ENCODE measurements at regions not wholly inside any gene's neighbourhood (a gene's known extent, or its start where the extent isn't known, plus 50 kb on each side); places are given as distances from the start of the nearest gene placed in this dataset.
"Not testable (repeated sequence)": the region's sequence is repeated elsewhere in the genome, so short reads cannot be mapped to it uniquely, and the experiment has no call there.

DNA sequence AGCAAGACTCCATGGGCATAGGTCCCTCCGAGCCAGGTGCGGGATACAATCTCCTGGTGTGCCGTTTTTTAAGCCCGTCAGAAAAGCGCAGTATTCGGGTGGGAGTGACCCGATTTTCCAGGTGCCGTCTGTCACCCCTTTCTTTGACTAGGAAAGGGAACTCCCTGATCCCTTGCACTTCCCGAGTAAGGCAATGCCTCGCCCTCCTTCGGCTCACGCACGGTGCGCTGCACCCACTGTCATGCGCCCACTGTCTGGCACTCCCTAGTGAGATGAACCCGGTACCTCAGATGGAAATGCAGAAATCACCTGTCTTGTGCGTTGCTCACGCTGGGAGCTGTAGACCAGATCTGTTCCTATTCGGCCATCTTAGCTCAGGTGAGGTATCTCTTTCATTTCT is 344.1 kb upstream of the ZNF32 start:
- not testable (repeated sequence) for DNase-seq

DNA sequence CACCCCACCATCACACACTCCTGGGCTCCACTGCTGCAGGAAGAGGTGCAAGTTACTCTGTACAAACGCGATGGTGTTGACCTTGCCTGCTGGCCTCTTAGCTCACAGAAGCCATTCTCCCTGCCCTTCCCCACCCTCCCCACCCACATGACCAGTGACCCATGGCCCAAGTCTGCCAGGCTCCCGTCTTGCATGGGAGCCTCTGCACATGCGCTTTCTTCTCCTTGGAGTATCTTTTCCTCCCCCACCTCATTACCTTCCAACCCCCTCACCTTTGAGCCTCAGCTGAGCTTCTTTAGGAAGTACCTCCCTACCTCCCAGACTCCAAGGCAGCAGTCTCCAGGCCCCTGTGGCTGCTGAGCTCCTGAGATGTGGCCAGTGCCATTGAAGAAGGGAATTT is 337.7 kb upstream of the ZNF32 start:
- DNase-seq, result no peak

DNA sequence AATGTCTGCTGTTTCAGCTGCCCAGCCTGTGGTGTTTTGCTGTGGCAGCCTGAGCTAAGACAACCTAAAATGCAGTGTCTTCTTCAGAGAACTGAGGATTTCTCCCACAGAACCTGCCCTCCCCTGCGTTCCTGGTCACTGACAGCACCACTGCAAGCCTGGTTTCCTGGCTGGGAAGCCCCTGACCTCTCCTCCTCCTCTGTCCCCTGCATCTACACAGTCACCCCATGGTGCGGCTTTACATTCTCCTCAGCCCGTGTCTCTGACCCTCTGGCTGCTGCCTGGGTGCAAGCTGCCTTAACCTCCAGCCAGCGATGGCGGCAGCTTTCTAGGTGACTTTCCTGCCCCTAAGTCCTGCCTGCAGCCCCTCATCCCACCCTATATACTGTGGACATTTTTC is 337.3 kb upstream of the ZNF32 start:
- DNase-seq, result no peak

DNA sequence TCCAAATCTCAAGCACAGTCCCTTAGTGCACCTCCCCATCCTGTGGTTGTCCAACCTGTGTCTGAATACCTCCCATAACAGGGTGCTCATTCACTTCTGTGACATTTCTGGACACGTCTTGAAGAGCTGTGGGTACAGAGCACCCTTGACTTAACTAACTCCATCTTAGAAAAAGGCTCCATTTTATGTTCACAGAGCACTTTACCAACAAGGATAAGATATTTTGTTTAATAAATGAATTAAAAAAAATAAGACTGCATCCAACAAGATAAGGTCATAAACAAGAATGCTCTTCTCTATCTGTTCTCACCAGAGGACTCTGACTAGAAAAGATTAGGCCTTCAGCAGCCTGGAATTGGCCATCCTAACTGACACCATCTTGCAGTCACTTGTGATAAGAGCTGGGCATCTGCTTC is 335.2 kb upstream of the ZNF32 start:
- no peak for DNase-seq

DNA sequence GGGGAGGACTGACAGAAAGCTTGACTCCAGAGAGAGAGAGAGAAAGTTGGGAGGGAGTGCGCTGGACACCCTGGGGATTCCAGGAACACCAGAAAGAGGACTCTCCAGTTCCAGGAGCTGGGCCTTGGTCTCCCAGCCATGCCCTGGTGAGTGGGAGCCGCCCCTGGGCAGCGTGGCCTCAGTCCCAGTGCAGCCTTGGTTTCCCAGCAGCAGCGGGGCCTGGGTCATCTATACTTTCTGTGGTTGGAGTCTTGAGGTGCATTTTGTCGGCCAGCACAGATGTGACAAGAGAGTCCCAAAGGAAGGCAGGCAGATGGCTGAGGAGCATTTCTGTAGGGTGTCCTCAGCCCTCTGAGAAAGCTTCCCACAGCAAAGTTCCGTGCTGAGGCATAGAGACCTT is 334.7 kb upstream of the ZNF32 start:
- DNase-seq, result no peak

DNA sequence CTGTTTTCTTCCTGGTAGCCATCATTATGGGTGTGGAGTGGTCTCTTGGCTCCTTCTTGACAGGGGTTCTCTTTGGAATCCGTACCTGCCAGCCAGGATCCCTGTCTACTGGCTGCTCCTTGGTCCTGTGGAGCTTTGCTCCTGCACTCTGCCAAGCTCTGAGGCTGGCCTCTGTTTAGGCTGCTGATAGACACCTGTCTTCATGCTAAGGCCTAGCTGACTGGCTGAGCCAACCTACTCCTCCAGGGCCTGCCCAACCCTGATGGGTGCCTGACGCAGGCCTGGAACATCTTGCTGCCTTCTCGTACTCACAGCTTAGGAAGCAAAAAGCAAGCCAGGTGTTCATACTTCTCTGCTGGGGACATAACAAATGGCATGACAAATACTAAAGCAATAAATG is 333.6 kb upstream of the ZNF32 start:
- no peak for DNase-seq

DNA sequence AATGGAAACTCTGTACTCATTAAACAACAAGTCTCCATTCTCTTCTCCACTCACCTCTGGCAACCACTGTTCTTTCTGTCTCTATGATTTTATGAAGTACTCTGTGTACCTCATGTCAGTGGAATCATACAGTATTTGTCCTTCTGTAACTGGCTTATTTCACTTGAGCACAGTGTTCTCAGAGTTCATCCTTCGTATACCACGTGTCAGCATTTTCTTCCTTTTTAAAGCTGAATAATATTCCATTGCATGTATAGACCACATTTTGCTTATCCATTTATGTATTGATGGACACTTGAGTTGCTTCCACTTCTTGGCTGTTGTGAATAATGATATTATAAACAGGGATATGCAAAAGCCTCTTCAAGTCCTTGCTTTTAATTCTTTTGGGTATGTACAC is 333.0 kb upstream of the ZNF32 start:
- no peak for DNase-seq

DNA sequence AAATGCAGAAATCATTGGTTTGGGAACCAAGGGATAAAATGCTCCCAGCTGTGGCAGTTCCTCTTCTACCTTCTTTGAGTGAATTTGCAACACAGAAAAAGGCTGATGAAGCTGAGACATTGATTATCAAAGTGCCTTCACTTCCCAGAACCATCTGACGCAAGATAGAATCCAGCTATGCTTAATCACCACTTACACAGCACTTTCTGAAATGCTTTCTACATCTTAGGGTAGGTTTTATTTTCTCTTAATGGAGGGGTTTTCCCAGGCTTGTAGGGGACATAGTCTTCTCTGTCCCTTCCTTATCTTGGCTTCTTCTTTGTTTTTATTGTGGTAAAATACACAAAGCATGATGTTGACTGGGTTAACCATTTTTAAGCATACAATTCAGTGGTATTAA is 332.6 kb upstream of the ZNF32 start:
- DNase-seq, result no peak

DNA sequence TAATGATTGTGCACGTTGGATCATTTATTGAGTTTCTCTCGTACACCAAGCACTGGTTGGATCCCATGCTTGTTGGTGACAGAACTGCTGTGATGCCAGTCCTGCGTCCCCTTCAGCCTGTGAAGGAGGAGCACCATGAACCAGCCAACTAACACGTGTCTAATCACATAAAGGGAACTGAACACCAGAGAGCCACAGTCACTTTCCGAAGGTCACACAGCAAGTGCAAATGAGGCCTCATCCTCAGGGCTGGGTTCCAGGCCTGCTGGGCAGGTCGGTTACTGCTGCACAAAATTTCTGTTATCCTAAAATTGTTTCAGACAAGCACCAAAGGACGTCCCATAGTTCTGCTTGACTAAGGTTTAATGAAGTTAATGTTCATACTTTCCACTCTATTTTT is 332.0 kb upstream of the ZNF32 start:
- no peak for DNase-seq

DNA sequence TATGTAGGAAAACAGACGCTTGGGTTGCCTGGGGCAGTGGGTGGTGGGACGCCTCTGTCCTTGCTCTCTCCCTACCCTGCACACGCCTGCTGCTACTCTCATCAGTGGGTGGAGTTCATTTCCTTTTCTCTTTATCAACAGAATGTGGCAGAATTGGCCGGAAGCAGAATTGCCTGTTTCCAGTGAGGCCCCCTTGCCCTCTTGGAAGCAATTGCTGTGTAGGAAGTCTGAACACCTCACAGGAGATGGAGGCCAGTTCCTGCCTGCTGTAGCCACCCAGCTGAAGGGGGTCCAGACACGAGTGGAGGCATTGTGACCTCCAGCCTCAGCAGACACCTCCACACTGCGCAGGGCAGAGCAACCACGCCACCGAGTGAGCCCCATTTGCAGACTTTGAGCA is 331.6 kb upstream of the ZNF32 start:
- DNase-seq, result no peak

DNA sequence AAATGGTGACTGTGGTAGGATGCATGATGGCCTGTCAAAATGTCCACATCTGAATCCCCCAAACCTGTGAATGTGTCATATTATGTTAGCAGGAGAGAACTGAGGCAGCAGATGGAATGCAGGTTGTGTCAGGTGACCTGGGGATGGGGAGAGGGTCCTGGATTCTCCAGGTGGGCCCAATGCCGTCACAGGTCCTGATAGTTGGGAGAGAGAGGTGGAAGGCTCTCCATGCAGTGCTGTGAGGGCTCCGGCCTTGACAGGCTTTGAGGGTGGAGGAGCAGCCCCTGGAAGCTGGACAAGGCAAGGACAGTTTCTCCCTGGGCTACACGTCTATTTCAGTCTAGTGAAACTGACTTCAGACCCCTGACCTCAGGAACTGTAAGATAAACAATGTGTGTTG is 330.9 kb upstream of the ZNF32 start:
- no peak for DNase-seq

DNA sequence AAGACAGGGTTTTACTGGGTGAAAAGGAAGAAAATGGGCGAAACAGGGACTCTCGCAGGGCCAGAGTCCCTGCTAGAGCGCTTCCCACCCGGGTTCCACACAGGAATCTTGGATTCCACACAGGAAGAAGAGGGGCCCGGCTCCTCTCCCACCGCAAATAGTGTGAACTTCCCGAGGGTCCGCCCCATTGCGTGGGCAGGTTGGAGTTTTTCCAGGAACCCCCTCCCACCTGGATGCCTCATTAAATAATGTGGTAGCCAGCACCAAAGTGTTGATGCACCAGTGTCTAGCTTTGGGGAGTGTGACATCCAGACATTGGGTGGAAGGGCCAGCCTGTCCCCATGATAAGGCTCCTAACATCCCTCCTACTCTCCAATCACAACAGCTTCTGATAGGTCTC is 330.3 kb upstream of the ZNF32 start:
- no peak for DNase-seq

DNA sequence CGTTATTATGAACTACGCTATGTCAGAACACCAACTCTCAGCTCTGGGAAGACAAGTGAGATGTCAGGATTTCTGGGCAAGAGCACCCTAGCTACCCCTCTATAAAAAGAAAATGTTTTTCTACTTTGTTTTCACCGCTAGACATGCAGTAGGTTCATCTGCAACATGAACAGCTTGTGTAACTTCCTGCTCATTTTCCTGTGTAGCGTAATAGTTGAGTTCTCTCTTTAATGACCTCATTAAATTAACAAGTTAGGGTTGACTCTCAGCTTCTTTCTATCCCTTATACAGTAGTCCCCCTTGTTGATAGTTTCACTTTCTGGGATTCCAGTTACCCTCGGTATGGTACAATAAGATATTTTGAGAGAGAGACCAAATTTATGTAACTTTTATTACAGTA is 329.4 kb upstream of the ZNF32 start:
- DNase-seq, result no peak

DNA sequence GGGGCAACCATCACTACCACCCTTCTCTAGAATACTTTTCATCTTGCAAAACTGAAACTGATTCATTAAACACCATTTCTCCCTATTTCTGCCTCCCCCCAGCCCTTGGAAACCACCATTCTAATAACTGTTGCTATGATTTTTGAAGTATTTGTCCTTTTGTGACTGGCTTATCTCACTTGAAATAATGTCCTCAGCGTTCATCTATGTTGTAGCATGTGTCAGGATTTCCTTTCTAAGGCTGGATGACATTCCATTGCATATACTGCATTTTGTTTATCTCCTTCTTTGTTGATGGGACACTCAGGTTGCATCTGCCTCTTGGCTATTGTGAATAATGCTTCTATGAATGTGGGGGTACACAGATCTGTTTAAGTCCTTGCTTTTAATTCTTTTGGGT is 327.6 kb upstream of the ZNF32 start:
- DNase-seq, result no peak

DNA sequence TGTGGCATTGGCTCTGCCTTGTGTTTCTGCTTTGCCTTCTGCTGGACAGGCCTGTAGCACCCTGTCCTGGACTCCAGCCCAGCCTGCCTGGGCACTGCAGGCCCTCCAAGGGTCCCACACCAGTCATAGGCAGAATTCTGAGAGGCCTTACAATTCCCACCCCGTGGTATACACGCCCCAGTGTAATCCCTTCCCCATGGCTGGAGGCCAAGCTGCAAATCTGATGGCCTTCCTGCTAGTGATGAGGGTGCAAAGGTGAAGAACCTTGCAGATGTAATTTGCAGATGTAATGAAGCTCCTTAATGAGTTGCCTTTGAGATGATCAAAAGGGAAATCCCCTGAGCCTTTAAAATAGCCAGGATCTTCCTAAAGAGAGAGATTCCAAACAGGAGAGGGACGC is 325.1 kb upstream of the ZNF32 start:
- no peak for DNase-seq

DNA sequence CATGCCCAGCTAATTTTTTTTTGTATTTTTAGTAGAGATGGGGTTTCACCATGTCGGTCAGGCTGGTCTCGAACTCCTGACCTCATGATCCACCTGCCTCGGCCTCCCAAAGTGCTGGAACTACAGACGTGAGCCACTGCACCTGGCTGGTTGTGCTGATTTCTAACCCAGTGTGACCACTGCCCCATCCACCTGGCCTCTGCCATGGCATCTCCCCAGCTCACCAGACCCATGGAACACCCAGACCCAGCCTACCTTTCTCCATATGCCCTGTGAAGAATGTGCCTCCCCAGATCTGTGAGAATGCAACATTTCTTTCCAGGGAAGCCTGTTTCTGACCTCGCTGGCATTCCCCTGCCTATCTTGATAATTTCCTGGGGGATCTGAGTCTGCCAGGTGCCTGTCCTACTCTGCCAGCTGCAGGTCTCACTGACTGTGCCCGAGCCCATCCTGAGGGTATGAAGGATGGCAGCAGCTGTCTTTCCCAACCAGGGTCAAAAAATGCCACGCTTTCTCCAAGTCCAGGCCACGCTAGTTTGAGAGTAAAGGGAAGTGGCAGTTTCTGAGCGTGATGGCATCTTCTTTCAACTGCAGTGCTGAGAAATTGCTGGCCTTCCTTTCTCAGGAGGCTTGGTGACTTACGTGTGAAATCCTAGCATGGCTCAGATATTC is 324.4 kb upstream of the ZNF32 start:
- DNase-seq, result no peak

DNA sequence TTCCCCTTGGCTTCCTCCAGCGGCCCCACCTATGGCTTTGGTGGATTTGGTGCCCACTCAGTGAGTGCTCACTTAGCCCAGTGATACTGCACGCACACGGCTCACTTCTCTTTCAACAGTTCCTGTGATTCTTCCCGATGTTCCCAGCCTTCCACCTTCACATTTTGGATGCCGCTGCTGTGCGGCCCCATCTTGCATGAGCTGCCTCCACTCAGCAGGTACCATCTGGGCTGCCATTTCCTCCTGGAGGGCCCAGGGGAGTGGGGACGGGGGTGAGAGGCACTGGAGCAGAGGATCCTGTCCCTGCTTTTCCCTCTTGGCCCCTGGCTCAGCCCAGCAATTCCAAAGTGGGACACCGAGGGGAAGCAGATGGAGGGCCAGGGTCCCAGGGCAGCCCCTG is 323.3 kb upstream of the ZNF32 start:
- DNase-seq, result no peak

DNA sequence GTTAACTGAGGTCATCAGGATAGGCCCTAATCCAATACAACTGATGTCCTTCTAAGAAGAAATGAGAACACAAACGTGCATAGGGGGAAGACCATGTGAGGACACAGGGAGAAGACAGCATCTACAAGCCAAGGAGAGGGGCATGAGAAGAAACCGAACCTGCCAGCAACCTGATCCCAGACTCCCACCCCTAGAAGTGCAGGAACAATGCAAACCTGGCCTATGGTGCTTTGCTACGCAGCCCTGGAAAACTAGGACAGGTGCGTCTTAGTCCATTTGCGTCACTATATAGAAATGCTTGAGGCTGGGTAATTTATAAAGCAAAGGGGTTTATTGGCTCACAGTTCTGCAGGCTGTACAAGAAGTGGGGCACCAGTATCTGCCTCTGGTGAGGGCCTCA is 322.6 kb upstream of the ZNF32 start:
- DNase-seq, result no peak

DNA sequence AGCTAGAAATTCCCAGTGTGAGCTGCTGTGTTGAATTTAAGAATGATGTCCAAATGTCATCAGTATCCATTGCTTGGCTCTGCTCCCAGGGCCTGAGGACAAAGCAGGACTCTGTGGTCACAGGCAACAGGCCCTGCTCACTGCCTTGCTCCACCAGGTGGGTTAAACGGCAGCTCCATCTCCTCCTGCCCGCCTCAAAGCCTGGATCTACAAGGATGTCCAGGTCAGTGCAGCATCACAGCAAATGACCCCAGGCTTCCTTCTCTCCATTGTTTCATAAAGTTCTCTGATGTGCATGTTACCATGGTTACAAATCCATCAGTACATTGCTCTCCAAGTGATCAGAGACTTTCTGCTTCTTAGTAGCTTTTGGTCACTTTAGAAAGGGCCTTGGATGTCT is 322.0 kb upstream of the ZNF32 start:
- no peak for DNase-seq

DNA sequence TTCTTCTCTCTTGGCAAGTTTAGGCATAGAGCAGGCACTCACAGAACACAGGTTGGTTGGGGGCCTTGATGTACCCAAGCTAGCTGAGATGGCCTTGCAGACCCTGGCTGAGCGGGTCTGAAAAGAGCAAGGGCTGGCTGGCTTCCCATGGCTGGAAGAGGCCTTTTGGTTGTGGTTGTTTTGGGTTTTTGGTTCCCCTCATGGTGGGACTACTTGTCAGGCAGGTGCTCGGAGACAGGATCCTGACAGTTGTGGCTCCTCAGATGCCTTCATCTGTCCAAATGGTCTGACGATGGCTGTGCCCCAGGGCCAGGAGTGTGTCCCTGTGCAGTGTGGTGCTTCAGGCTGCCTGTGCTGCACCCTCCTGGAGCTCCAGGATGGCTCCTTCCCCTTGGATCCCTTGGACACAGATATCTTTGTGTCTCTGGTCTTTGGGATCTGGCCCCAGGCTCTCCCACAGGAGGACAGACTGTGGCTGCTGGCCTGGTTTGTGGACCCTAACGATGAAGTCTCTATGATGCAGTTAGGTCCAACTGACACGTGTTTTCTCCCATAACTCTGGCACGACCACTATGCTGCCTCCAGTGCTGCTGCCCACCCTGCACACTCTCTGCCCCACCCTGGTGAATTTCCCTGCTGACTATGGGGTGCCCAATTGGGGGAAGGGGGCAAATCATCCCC is 321.5 kb upstream of the ZNF32 start:
- DNase-seq, result no peak

DNA sequence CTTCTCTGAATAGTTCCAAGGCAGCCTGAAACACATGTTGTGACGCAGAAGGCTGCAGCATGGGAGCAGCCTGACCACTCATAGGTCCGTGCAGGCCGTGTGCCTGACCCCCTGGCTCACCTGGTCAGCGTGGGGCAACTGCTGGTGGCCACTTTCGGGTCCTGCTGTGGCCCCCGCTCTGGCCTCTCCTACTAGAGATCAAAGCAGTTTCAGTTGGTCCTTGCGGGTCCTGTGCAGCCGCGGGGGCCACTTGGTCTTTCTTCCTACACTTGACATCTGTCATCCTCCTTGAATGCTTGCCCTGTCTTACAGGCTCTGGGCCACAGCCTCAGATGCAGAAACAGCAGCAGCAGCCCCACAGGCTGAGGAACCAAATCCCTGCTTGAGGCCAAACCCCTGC is 320.8 kb upstream of the ZNF32 start:
- no peak for DNase-seq

DNA sequence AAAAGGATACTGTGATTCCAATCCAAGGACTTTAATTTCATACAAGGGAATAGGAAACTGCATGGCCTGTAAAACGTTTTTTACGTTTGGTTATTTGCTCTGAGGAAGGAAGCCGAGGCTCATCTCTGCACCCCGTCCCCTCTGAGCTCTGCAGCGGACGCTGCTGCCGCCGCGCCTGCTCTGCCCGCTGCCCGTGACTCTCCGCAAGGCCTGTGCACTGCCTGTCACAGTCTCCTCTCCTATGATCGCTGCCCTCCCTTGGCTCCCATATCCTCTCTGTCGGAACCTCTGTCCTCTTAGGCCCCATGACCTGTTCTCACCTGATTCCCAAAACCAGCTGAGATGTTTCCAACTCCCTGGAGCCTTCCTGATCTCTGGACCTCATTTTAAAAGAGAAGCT is 320.3 kb upstream of the ZNF32 start:
- no peak for DNase-seq

DNA sequence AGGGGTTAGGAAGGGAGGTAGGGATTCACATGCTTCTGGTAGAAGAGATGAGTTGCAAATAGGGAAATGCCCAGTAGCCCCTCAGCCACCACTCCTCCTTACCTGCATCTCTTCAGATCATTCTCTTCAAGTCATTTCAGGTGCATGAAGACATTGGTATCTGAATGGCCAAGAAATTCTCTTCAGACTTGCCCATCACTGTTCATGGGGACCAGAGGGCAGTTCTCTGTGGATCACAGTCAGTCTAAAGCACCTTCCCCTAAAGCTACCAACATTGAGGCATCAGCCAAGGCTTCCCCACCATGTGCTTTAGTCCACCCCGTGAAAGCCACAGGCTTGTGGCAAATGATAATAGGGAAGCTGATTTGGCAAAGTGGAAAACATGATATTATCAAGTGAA is 319.4 kb upstream of the ZNF32 start:
- no peak for DNase-seq

DNA sequence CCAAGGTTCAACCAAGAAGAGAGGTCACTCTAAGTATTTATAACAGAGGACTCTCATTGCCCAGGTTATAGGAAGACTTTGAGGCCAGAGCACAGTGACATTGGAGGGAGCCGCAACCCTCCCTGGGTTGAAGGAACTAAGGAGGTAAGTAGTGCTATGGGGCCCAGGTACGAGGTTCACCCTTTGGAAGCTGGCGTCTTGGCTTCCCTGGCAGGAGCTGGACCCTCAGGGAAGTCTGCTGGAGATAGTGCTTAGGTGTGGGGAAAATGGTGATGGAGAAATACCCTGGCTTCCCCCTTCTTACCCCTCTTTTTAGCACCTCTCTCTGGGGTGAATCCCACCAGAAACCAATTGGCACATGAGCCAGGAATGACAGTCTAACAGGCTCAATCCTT is 317.9 kb upstream of the ZNF32 start:
- no peak for DNase-seq

DNA sequence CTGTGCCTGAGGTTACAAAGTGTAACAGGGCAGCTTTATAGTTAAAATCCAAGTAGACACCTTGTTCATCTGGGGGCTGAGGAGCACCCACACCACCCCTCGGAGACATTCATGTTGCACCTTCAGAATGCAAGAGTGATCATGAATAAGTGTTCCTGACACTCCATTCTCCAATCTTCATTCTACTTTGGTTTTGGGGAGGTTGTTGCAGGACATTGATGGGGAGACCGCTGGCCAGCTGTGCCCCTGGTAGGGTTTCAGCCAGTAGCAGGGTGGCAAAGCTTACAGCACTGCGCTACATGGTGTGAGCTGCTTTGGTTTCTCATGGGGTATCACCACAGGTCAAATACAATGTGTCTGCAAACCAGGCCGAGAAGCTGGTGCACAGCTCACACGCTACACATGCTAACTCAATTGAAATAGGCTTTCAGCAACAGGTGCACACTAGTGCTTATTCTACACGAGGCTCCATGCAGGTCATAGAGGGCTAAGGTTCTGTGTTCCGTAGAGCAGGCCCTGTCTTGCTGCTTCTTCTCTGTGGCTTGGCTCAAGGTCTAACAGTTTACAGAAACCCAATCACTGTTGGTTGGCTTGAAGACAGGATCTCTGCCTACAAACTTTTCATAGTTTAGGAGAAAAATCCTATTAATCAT is 317.4 kb upstream of the ZNF32 start:
- DNase-seq, result no peak
